Spleen (tissue), 11 donors: ENCODE measurements at regions not wholly inside any gene's neighbourhood (a gene's known extent, or its start where the extent isn't known, plus 50 kb on each side); places are given as distances from the start of the nearest gene placed in this dataset.

Source experiments
- DNase-seq: peaks from one replicate; pipeline ENCODE4 v3.0.0-alpha.2; 2020
- H3K27ac ChIP-seq, 8 donors: fragments of 200-600 bp; sonication (generic) in 7 of 8; 1 replicate in 4 of 8; 2 replicates in 4 of 8; pipeline versions ENCODE4 v1.5.0 to v1.8.0; 2016 to 2021; ENCODE audit warnings: inconsistent platforms in 4 of 8, mild to moderate bottlenecking in 4 of 8, moderate library complexity in 1 of 8
- H3K27me3 ChIP-seq, 7 donors: fragments of 200-600 bp; sonication (generic) in 6 of 7; replicated peaks in 1 of 7; 1 replicate in 4 of 7; 2 replicates in 3 of 7; pipeline versions ENCODE4 v1.5.0 to v1.8.0; 2016 to 2021; ENCODE audit warnings: inconsistent platforms in 3 of 7, mild to moderate bottlenecking in 1 of 7
- H3K36me3 ChIP-seq, 6 donors: fragments of 200-600 bp; sonication (generic) in 5 of 6; 1 replicate in 4 of 6; 2 replicates in 2 of 6; pipeline versions ENCODE4 v1.5.0 to v1.8.0; 2016 to 2021; ENCODE audit warnings: inconsistent platforms in 2 of 6
- H3K4me1 ChIP-seq, 6 donors: fragments of 200-600 bp; sonication (generic) in 5 of 6; 1 replicate in 3 of 6; 2 replicates in 3 of 6; pipeline versions ENCODE4 v1.5.0 to v1.8.0; 2016 to 2021; ENCODE audit warnings: inconsistent platforms in 3 of 6
- H3K4me3 ChIP-seq, 8 donors: fragments of 200-600 bp; sonication (generic) in 7 of 8; 1 replicate in 4 of 8; 2 replicates in 4 of 8; pipeline versions ENCODE4 v1.5.0 to v1.8.0; 2016 to 2021; ENCODE audit warnings: inconsistent platforms in 4 of 8, mild to moderate bottlenecking in 4 of 8, moderate library complexity in 2 of 8
- H3K9me3 ChIP-seq, 8 donors: fragments of 200-600 bp; sonication (generic) in 7 of 8; 1 replicate in 4 of 8; 2 replicates in 4 of 8; pipeline versions ENCODE4 v1.5.0 to v1.8.0; 2016 to 2021; ENCODE audit warnings: inconsistent platforms in 4 of 8
- CTCF ChIP-seq, 11 experiments: fragments of 200-600 bp in 7 of 11; fragments of 450-650 bp in 4 of 11; sonication (generic) in 4 of 11; IDR thresholded peaks in 8 of 11; conservative IDR thresholded peaks in 3 of 11; 1 replicate in 7 of 11; 2 replicates in 4 of 11; pipeline versions ENCODE4 v1.4.0 to v1.8.0; 2016 to 2021; ENCODE audit warnings: antibody characterized with exemption in 11 of 11, inconsistent platforms in 4 of 11, mild to moderate bottlenecking in 1 of 11
- POLR2A ChIP-seq, 3 donors: fragments of 450-650 bp; IDR thresholded peaks; one replicate each; pipeline ENCODE4 v1.5.1; 2017; ENCODE audit warnings: antibody characterized with exemption in 3 of 3, mild to moderate bottlenecking in 1 of 3
- POLR2AphosphoS5 ChIP-seq, 3 donors: sonication (generic); formaldehyde crosslinking; IDR thresholded peaks; one replicate each; pipeline ENCODE4 v1.5.1; 2017; ENCODE audit warnings: antibody characterized with exemption in 3 of 3
- WGBS, 5 donors: extraction: QIAGEN DNeasy Blood & Tissue Kit in 3 of 5; methylation state at CpG; one replicate each; pipeline versions ENCODE4 v1.1.5 to v1.1.7; 2013 to 2018; 5-methylcytosine and 5-hydroxymethylcytosine counted together
- intact Hi-C: fragments of 100-400 bp; cut with DNase I; formaldehyde crosslinking; loops from one replicate; pipeline ENCODE4 v1.15.0; 2023; ENCODE audit warnings: low total_unique reads
- donor health status: healthy with polysubstance abuse.
- donor health status: DM: no; HTN: no; CAD: no; lungs with moderate emphysema.
- donor health status: DM: no; HTN: no; CAD: no.
- donor health status: Bipolar disorder and iron deficiency.
- donor health status: healthy.
- donor health status: DM: no; HTN: no; CAD: no.
- donor health status: DM: yes; HTN: yes; CAD: no.

- no peak for TF ChIP-seq CTCF (IDR thresholded peaks at IDR 0.05 in 8 of 11, conservative IDR thresholded peaks at IDR 0.05 in 3 of 11)
- no peak for TF ChIP-seq POLR2AphosphoS5 (IDR thresholded peaks at IDR 0.05)
- TF ChIP-seq POLR2A (IDR thresholded peaks at IDR 0.05), result no peak
- H3K27ac ChIP-seq, result no peak overlapping the region
These were observed 82.9 kb upstream of the FOXF1 start for GRCh38 chr16:86427433-86427851.

GRCh38 chr16:86428729-86429517 lies 81.4 kb upstream of the FOXF1 start:
- intact Hi-C loops, result no loop called here
- Histone ChIP-seq H3K27ac (no peak overlapping the region), H3K4me3 (no peak overlapping the region), H3K27me3 (peaks cover 0 to 64% (median 0%) of the 10 kb centered on the region in 7 donors), H3K36me3 (no peaks in the 10 kb centered on the region), H3K9me3 (peaks cover 0 to 11% (median 0%) of the 10 kb centered on the region in 8 donors), H3K4me1 (no peaks in the 10 kb centered on the region)
- WGBS, 5 donors, result 67 to 82% (median 78%) methylated on average over 8 to 12 of the region's 12 CpGs
- TF ChIP-seq POLR2A (IDR thresholded peaks at IDR 0.05), result no peak
- TF ChIP-seq CTCF (IDR thresholded peaks at IDR 0.05 in 8 of 11, conservative IDR thresholded peaks at IDR 0.05 in 3 of 11), result no peak
- no peak for TF ChIP-seq POLR2AphosphoS5 (IDR thresholded peaks at IDR 0.05)
- no peak for DNase-seq

More at GRCh38 chr16:86427433-86427851, 82.9 kb upstream of the FOXF1 start:
- H3K9me3 ChIP-seq, result peaks cover 0 to 25% (median 6%) of the 10 kb centered on the region in 8 donors
- H3K4me1 ChIP-seq, result no peaks in the 10 kb centered on the region
- no peak for DNase-seq
- H3K4me3 ChIP-seq, result no peak overlapping the region
- WGBS, 5 donors, result 64 to 73% (median 73%) methylated on average over 8 of the region's 8 CpGs
- peaks cover 0 to 60% (median 0%) of the 10 kb centered on the region in 7 donors for H3K27me3 ChIP-seq
- no peaks in the 10 kb centered on the region for H3K36me3 ChIP-seq
- intact Hi-C loops, result no loop called here

DNA sequence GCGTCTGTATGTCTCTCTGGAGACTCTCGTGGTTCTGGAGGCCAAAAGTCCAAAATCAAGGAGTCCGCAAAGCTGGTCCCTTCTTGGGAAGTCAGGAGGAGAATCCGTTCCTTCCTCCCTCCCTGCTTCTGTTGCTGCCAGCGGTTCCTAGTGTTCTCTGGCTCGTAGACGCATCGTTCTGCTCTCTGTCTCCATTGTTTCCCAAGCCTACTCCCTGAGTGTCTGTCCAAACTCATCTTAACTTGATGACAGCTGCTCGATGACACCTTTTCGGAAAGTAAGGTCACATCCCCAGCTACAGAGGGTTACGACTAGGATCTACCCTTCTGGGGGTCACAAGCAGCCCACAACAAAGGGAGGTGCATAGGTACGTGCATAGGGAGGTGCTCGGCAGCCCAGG lies 80.7 kb upstream of the FOXF1 start:
- Histone ChIP-seq H3K27me3 (peaks cover 0 to 59% (median 0%) of the 10 kb centered on the region in 7 donors), H3K9me3 (peaks cover 0 to 3% (median 0%) of the 10 kb centered on the region in 8 donors), H3K4me1 (no peaks in the 10 kb centered on the region), H3K36me3 (no peaks in the 10 kb centered on the region), H3K4me3 (no peak overlapping the region), H3K27ac (no peak overlapping the region)
- intact Hi-C loops, result no loop called here
- TF ChIP-seq POLR2AphosphoS5 (IDR thresholded peaks at IDR 0.05), result no peak
- TF ChIP-seq CTCF (IDR thresholded peaks at IDR 0.05 in 8 of 11, conservative IDR thresholded peaks at IDR 0.05 in 3 of 11), result no peak
- TF ChIP-seq POLR2A (IDR thresholded peaks at IDR 0.05), result no peak
- 82 to 92% (median 88%) methylated on average over 13 of the region's 13 CpGs for WGBS, 5 donors
- no peak for DNase-seq

DNA sequence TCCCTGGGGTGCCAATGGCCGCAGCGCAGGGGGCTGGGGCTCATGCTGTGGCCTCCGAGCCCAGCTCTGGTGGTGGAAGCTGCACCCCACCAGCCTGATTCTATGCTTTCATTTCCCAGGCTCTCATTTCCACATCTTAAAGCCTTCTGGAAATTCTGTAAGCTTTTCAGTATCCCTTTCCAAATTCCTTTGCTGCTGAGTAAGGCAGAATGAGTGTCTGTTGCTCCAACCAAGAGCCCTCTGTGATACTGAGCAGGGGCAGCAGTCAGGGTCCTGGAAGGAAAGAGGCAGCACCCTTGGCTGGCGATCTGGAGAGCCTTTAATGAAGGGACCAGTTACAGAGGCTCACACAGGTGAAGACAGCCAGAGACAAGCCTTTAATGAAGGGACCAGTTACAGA lies 79.5 kb upstream of the FOXF1 start:
- peaks cover 0 to 3% (median 0%) of the 10 kb centered on the region in 8 donors for H3K9me3 ChIP-seq
- H3K36me3 ChIP-seq, result no peaks in the 10 kb centered on the region
- no peak for DNase-seq
- TF ChIP-seq POLR2A (IDR thresholded peaks at IDR 0.05), result no peak
- no peaks in the 10 kb centered on the region for H3K4me1 ChIP-seq
- H3K27me3 ChIP-seq, result peaks cover 0 to 53% (median 0%) of the 10 kb centered on the region in 7 donors
- intact Hi-C loops, result no loop called here
- no peak overlapping the region for H3K4me3 ChIP-seq
- 82 to 97% (median 86%) methylated on average over 4 of the region's 4 CpGs for WGBS, 5 donors
- no peak overlapping the region for H3K27ac ChIP-seq
